GM23338 (cell line): ENCODE measurements at regions not wholly inside any gene's neighbourhood (a gene's known extent, or its start where the extent isn't known, plus 50 kb on each side); places are given as distances from the start of the nearest gene placed in this dataset.

ENCODE experiments used
- ATAC-seq: fragments of 200-7000 bp; cut with Tn5 transposase; 3 replicates; pipeline ENCODE4 v1.9.1; 2020
- DNase-seq: peaks from one replicate; pipeline ENCODE4 v3.0.0-alpha.2; 2015; ENCODE audit warnings: low spot score
- H2AFZ ChIP-seq: fragments of 200-600 bp; sonication (generic); 2 replicates; pipeline ENCODE4 v1.8.0; 2016; ENCODE audit warnings: antibody characterized with exemption, mild to moderate bottlenecking, moderate library complexity
- H3F3A ChIP-seq: fragments of 200-600 bp; sonication (generic); replicated peaks from 2 replicates; pipeline ENCODE4 v1.8.0; 2017; ENCODE audit warnings: antibody characterized with exemption, mixed run types, low read depth
- H3K27ac ChIP-seq: fragments of 200-600 bp; sonication (generic); 2 replicates; pipeline ENCODE4 v1.6.1; 2016; ENCODE audit warnings: low read depth
- H3K27me3 ChIP-seq: fragments of 200-600 bp; sonication (generic); 2 replicates; pipeline ENCODE4 v1.8.0; 2016; ENCODE audit warnings: mild to moderate bottlenecking, mixed run types, moderate library complexity; ENCODE audit not compliant: insufficient read depth
- H3K36me3 ChIP-seq: fragments of 200-600 bp; sonication (generic); 2 replicates; pipeline ENCODE4 v1.8.0; 2016; ENCODE audit warnings: mild to moderate bottlenecking; ENCODE audit not compliant: insufficient read depth
- H3K4me1 ChIP-seq: fragments of 200-600 bp; sonication (generic); 2 replicates; pipeline ENCODE4 v1.8.0; 2016; ENCODE audit warnings: mild to moderate bottlenecking, moderate library complexity; ENCODE audit not compliant: insufficient read depth
- H3K4me2 ChIP-seq: fragments of 200-600 bp; sonication (generic); 2 replicates; pipeline ENCODE4 v1.7.1; 2017; ENCODE audit warnings: mixed run types
- H3K4me3 ChIP-seq: fragments of 200-600 bp; sonication (generic); 2 replicates; pipeline ENCODE4 v1.6.1; 2016; ENCODE audit warnings: mixed run types
- H3K79me2 ChIP-seq: fragments of 200-600 bp; sonication (generic); replicated peaks from 2 replicates; pipeline ENCODE4 v1.8.0; 2017; ENCODE audit warnings: mild to moderate bottlenecking; ENCODE audit not compliant: insufficient read depth
- H3K9me2 ChIP-seq: fragments of 200-600 bp; sonication (generic); 2 replicates; pipeline ENCODE4 v1.8.0; 2017; ENCODE audit not compliant: insufficient read depth
- H4K20me1 ChIP-seq: fragments of 200-600 bp; sonication (generic); replicated peaks from 2 replicates; pipeline ENCODE4 v1.8.0; 2017; ENCODE audit warnings: mild to moderate bottlenecking; ENCODE audit not compliant: insufficient read depth
- H3K27ac Mint-ChIP-seq: 2 replicates; pipeline ENCODE4 v1.8.0; 2020; ENCODE audit warnings: inconsistent platforms, mild to moderate bottlenecking, moderate library complexity, mixed read lengths
- H3K27me3 Mint-ChIP-seq: 3 replicates; pipeline ENCODE4 v1.8.0; 2022; ENCODE audit warnings: low read depth, mild to moderate bottlenecking, moderate library complexity, mixed read lengths, inconsistent platforms; ENCODE audit not compliant: insufficient read depth, poor library complexity
- H3K36me3 Mint-ChIP-seq: 3 replicates; pipeline ENCODE4 v1.8.0; 2021; ENCODE audit warnings: low read depth, mild to moderate bottlenecking, inconsistent platforms, moderate library complexity, mixed read lengths
- H3K4me1 Mint-ChIP-seq: 3 replicates; pipeline ENCODE4 v1.8.0; 2020; ENCODE audit warnings: mild to moderate bottlenecking, inconsistent platforms, mixed read lengths
- H3K4me3 Mint-ChIP-seq: 3 replicates; pipeline ENCODE4 v1.8.0; 2021; ENCODE audit warnings: moderate library complexity, mild to moderate bottlenecking, inconsistent platforms, mixed read lengths
- H3K9me3 Mint-ChIP-seq: 3 replicates; pipeline ENCODE4 v1.8.0; 2020; ENCODE audit warnings: moderate library complexity, mild to moderate bottlenecking, inconsistent platforms, mixed read lengths
- CREB1 ChIP-seq: fragments of 250-450 bp; sonication (Bioruptor Pico); IDR thresholded peaks from 2 replicates; pipeline ENCODE4 v1.5.0; 2020; ENCODE audit warnings: low read depth, mild to moderate bottlenecking, moderate library complexity
- CTCF ChIP-seq, 2 experiments: fragments of 200-600 bp in 1 of 2; sonication (generic) in 1 of 2; conservative IDR thresholded peaks; 2 replicates each; pipeline versions ENCODE4 v1.5.1 to v1.6.1; 2016 to 2017; ENCODE audit warnings: antibody characterized with exemption in 2 of 2, low read depth in 2 of 2, mild to moderate bottlenecking in 2 of 2, moderate library complexity in 1 of 2
- ETS1 ChIP-seq: IDR thresholded peaks from 2 replicates; pipeline ENCODE4 v1.6.1; 2016; ENCODE audit warnings: antibody characterized with exemption
- NANOG ChIP-seq: IDR thresholded peaks from 2 replicates; pipeline ENCODE4 v1.6.1; 2016; ENCODE audit warnings: antibody characterized with exemption, borderline replicate concordance
- POLR2AphosphoS5 ChIP-seq: IDR thresholded peaks from 2 replicates; pipeline ENCODE4 v1.6.1; 2016; ENCODE audit warnings: antibody characterized with exemption, low read depth
- REST ChIP-seq: IDR thresholded peaks from one replicate; pipeline ENCODE4 v1.6.1; 2018; ENCODE audit warnings: antibody characterized with exemption; ENCODE audit not compliant: unreplicated experiment
- STAT1 ChIP-seq: IDR thresholded peaks from one replicate; pipeline ENCODE4 v1.6.1; 2016; ENCODE audit warnings: antibody characterized with exemption; ENCODE audit not compliant: unreplicated experiment
- ZNF114 ChIP-seq: fragments of 250-450 bp; sonication (Bioruptor Pico); IDR thresholded peaks from 2 replicates; pipeline ENCODE4 v1.5.0; 2020; ENCODE audit warnings: mild to moderate bottlenecking, moderate library complexity
- ZNF331 ChIP-seq: fragments of 250-450 bp; sonication (Bioruptor Pico); IDR thresholded peaks from 2 replicates; pipeline ENCODE4 v1.5.0; 2020; ENCODE audit warnings: low read depth, mild to moderate bottlenecking, moderate library complexity
- ZNF462 ChIP-seq: fragments of 250-450 bp; sonication (Bioruptor Pico); IDR thresholded peaks from 2 replicates; pipeline ENCODE4 v1.5.0; 2020; ENCODE audit warnings: mild to moderate bottlenecking, moderate library complexity

- TF ChIP-seq ZNF462 (CRISPR knock-in tag) (no peak), CTCF (conservative IDR thresholded peaks at IDR 0.05; ENCODE audit: low read depth in 2 of 2) (no peak), STAT1 (no peak), CREB1 (CRISPR knock-in tag) (no peak)
Measured at GRCh38 chr1:80053613-80054012, 1047.1 kb upstream of the ADGRL4 start (continued).

- H3K79me2 ChIP-seq = no peaks in the 10 kb centered on the region
- DNase-seq = no peak
- Mint-ChIP-seq H3K27ac (no peak overlapping the region), H3K9me3 (peaks cover 7% of the 10 kb centered on the region), H3K4me3 (no peak overlapping the region), H3K4me1 (no peaks in the 10 kb centered on the region), H3K27me3 (no peaks in the 10 kb centered on the region), H3K36me3 (peaks cover 10% of the 10 kb centered on the region)
- H3K27me3 ChIP-seq = no peaks in the 10 kb centered on the region
- no peaks in the 10 kb centered on the region for H3K36me3 ChIP-seq
- 0 out of 2 replicates have a peak overlapping the region, but pooled peaks have one; percentile 10 for H2AFZ ChIP-seq
- H3K27ac ChIP-seq = no peak overlapping the region
- no peak for ATAC-seq
- H3K4me3 ChIP-seq = no peak overlapping the region
- peaks cover 4% of the 10 kb centered on the region; the same call in 1 of the 2 replicates for H3K9me2 ChIP-seq
- H3K4me1 ChIP-seq = no peaks in the 10 kb centered on the region
- no peaks in the 10 kb centered on the region for H4K20me1 ChIP-seq
- no peak overlapping the region for H3K4me2 ChIP-seq
- H3F3A ChIP-seq = no peaks in the 10 kb centered on the region
- TF ChIP-seq REST = no peak
- no peak for TF ChIP-seq CTCF (conservative IDR thresholded peaks at IDR 0.05; ENCODE audit: low read depth in 2 of 2)
- TF ChIP-seq ZNF114 (CRISPR knock-in tag) = no peak
- TF ChIP-seq STAT1 = no peak
- no peak for TF ChIP-seq ZNF331 (CRISPR knock-in tag)
- TF ChIP-seq NANOG = no peak
- TF ChIP-seq CREB1 (CRISPR knock-in tag) = no peak
- TF ChIP-seq ETS1 = no peak
- no peak for TF ChIP-seq POLR2AphosphoS5
Measured at GRCh38 chr1:80050523-80050922, 1044.0 kb upstream of the ADGRL4 start.
